SH-SY5Y (cell line): ENCODE measurements at regions not wholly inside any gene's neighbourhood (a gene's known extent, or its start where the extent isn't known, plus 50 kb on each side); places are given as distances from the start of the nearest gene placed in this dataset.

Experiments
- GATA2 ChIP-seq: IDR thresholded peaks from 2 replicates; pipeline ENCODE4 v1.6.1; 2011; ENCODE audit warnings: mild to moderate bottlenecking, low read depth, low read length
- GATA3 ChIP-seq: IDR thresholded peaks from 2 replicates; pipeline ENCODE4 v1.6.1; 2011; ENCODE audit warnings: low read depth, mild to moderate bottlenecking, low read length, moderate library complexity

DNA sequence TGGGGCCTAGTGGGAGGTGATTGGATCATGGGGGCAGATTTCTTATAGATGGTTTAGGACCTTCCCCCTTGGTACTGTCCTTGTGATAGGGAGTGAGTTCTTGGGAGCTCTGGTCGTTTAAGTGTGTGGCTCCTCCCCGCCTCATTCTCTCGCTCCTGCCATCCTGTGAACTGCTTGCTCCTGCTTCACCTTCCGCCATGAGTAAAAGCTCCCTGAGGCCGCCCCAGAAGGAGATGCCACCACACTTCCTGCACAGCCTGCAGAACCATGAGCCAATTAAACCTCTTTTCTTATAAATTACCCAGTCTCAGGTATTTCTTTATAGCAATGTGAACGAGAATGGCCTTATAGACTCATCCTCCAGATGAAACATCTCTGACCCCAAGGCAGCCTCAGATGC lies 101.5 kb downstream of the KCNF1 start:
- no peak for TF ChIP-seq GATA3
- no peak for TF ChIP-seq GATA2
